ENCODE measurements at regions not wholly inside any gene's neighbourhood (a gene's known extent, or its start where the extent isn't known, plus 50 kb on each side); places are given as distances from the start of the nearest gene placed in this dataset.

GRCh38 chr13:24610956-24611355 lies 69.3 kb upstream of the ATP12A start:
- TF ChIP-seq CTCF (IDR thresholded peaks at IDR 0.05) (no peak), POLR2A (IDR thresholded peaks at IDR 0.05) (no peak)

All from adrenal gland (tissue), 5 donors.